WTC11 (cell line): ENCODE measurements at regions not wholly inside any gene's neighbourhood (a gene's known extent, or its start where the extent isn't known, plus 50 kb on each side); places are given as distances from the start of the nearest gene placed in this dataset.

Experiments used
- ATAC-seq: fragments of 200-7000 bp; cut with Tn5 transposase; 2 replicates; pipeline ENCODE4 v1.10.0; 2021; ENCODE audit warnings: mild to moderate bottlenecking, moderate library complexity
- CTCF ChIA-PET: fragments of 300-600 bp; sonication (Branson Sonifier 250); formaldehyde crosslinking; loops from one replicate; lab custom pipeline; 2021; ENCODE audit warnings: antibody characterized with exemption; lab: Charles Lee
- POLR2A ChIA-PET: fragments of 350-600 bp; sonication (Branson Sonifier 250); formaldehyde crosslinking; loops from one replicate; lab custom pipeline; 2021; ENCODE audit warnings: antibody characterized with exemption; lab: Charles Lee
- DNase-seq: peaks from one replicate; pipeline ENCODE4 v3.0.0; 2021; ENCODE audit warnings: low spot score
- H3K27ac Mint-ChIP-seq: 2 replicates; pipeline ENCODE4 v1.8.0; 2021; ENCODE audit warnings: mixed read lengths
- H3K27me3 Mint-ChIP-seq: 2 replicates; pipeline ENCODE4 v1.8.0; 2021; ENCODE audit warnings: low read depth, mild to moderate bottlenecking, moderate library complexity, mixed read lengths
- H3K36me3 Mint-ChIP-seq: 2 replicates; pipeline ENCODE4 v1.8.0; 2021; ENCODE audit warnings: mixed read lengths
- H3K4me1 Mint-ChIP-seq: 2 replicates; pipeline ENCODE4 v1.8.0; 2022; ENCODE audit warnings: mixed read lengths
- H3K4me3 Mint-ChIP-seq: 2 replicates; pipeline ENCODE4 v1.8.0; 2021; ENCODE audit warnings: mild to moderate bottlenecking, moderate library complexity, mixed read lengths
- H3K9me3 Mint-ChIP-seq: 2 replicates; pipeline ENCODE4 v1.8.0; 2021; ENCODE audit warnings: mixed read lengths
- AR ChIP-seq: fragments of 250-450 bp; sonication (Bioruptor Pico); IDR thresholded peaks from 2 replicates; pipeline ENCODE4 v1.9.0; 2021; ENCODE audit warnings: mild to moderate bottlenecking
- ATF3 ChIP-seq: sonication (generic); formaldehyde crosslinking; conservative IDR thresholded peaks from 2 replicates; pipeline ENCODE4 v1.8.1; 2022; ENCODE audit warnings: mild to moderate bottlenecking, missing genetic modification reagents
- E2F5 ChIP-seq: sonication (generic); formaldehyde crosslinking; IDR thresholded peaks from 2 replicates; pipeline ENCODE4 v1.8.1; 2022; ENCODE audit warnings: mild to moderate bottlenecking, moderate library complexity, missing genetic modification reagents
- EMX1 ChIP-seq: fragments of 250-450 bp; sonication (Bioruptor Pico); IDR thresholded peaks from 2 replicates; pipeline ENCODE4 v1.8.0; 2021; ENCODE audit warnings: mild to moderate bottlenecking
- HMGA2 ChIP-seq: fragments of 250-450 bp; sonication (Bioruptor Pico); IDR thresholded peaks from 2 replicates; pipeline ENCODE4 v1.4.0; 2021; ENCODE audit warnings: mild to moderate bottlenecking, moderate library complexity
- MYBL2 ChIP-seq: sonication (generic); formaldehyde crosslinking; IDR thresholded peaks from 2 replicates; pipeline ENCODE4 v1.8.1; 2023; ENCODE audit warnings: mild to moderate bottlenecking, moderate library complexity, missing genetic modification reagents
- NFYB ChIP-seq: sonication (generic); formaldehyde crosslinking; conservative IDR thresholded peaks from 2 replicates; pipeline ENCODE4 v1.8.0; 2022; ENCODE audit warnings: low read depth, missing genetic modification reagents
- PRDM15 ChIP-seq: sonication (generic); formaldehyde crosslinking; IDR thresholded peaks from 2 replicates; pipeline ENCODE4 v1.8.0; 2022; ENCODE audit warnings: missing genetic modification reagents
- SMAD3 ChIP-seq: sonication (generic); formaldehyde crosslinking; IDR thresholded peaks from 2 replicates; pipeline ENCODE4 v1.8.0; 2022; ENCODE audit warnings: missing genetic modification reagents, mild to moderate bottlenecking, borderline replicate concordance
- SMAD4 ChIP-seq: sonication (generic); formaldehyde crosslinking; IDR thresholded peaks from 2 replicates; pipeline ENCODE4 v1.8.0; 2022; ENCODE audit warnings: mild to moderate bottlenecking, missing genetic modification reagents
- TEAD4 ChIP-seq: sonication (generic); formaldehyde crosslinking; IDR thresholded peaks from 2 replicates; pipeline ENCODE4 v1.8.0; 2022; ENCODE audit warnings: mild to moderate bottlenecking, missing genetic modification reagents
- ZNF232 ChIP-seq: sonication (generic); formaldehyde crosslinking; IDR thresholded peaks from 2 replicates; pipeline ENCODE4 v1.8.0; 2022; ENCODE audit warnings: mild to moderate bottlenecking, missing genetic modification reagents
- ZNF281 ChIP-seq: sonication (generic); formaldehyde crosslinking; IDR thresholded peaks from 2 replicates; pipeline ENCODE4 v1.8.0; 2023; ENCODE audit warnings: mild to moderate bottlenecking, missing genetic modification reagents
- ZNF425 ChIP-seq: fragments of 250-450 bp; sonication (Bioruptor Pico); conservative IDR thresholded peaks from 2 replicates; pipeline ENCODE4 v1.9.0; 2021; ENCODE audit warnings: mild to moderate bottlenecking
- ZNF512 ChIP-seq: sonication (generic); formaldehyde crosslinking; IDR thresholded peaks from 2 replicates; pipeline ENCODE4 v1.8.1; 2022; ENCODE audit warnings: missing genetic modification reagents, borderline replicate concordance
- ZSCAN18 ChIP-seq: fragments of 250-450 bp; sonication (Bioruptor Pico); IDR thresholded peaks from 2 replicates; pipeline ENCODE4 v2.1.2; 2022; ENCODE audit warnings: mild to moderate bottlenecking, moderate library complexity

GRCh38 chr1:187514110-187514509 lies 685.4 kb downstream of the PLA2G4A start:
- no peak for DNase-seq
- H3K4me1 Mint-ChIP-seq: peaks cover 13% of the 10 kb centered on the region
- no peaks in the 10 kb centered on the region for H3K27me3 Mint-ChIP-seq
- H3K9me3 Mint-ChIP-seq: peaks cover 11% of the 10 kb centered on the region
- POLR2A ChIA-PET: no interaction called here
- CTCF ChIA-PET: no interaction called here
- H3K4me3 Mint-ChIP-seq: no peak overlapping the region
- no peaks in the 10 kb centered on the region for H3K36me3 Mint-ChIP-seq
- ATAC-seq: no peak
- TF ChIP-seq PRDM15 (no peak), EMX1 (no peak), ZSCAN18 (CRISPR knock-in tag) (no peak), ATF3 (CRISPR knock-in tag) (no peak), ZNF512 (CRISPR knock-in tag) (no peak), AR (CRISPR knock-in tag) (no peak), SMAD4 (CRISPR knock-in tag) (no peak), MYBL2 (no peak), E2F5 (CRISPR knock-in tag) (no peak)
- TF ChIP-seq, all 79 proteins: peak for 0
- no peak overlapping the region for H3K27ac Mint-ChIP-seq

- POLR2A ChIA-PET: no interaction called here
- DNase-seq (no peak), ATAC-seq (no peak)
- Mint-ChIP-seq H3K4me1 (peaks cover 13% of the 10 kb centered on the region), H3K4me3 (no peak overlapping the region), H3K27me3 (no peaks in the 10 kb centered on the region), H3K27ac (no peak overlapping the region), H3K9me3 (peaks cover 11% of the 10 kb centered on the region), H3K36me3 (no peaks in the 10 kb centered on the region)
- CTCF ChIA-PET: no interaction called here
- TF ChIP-seq ZNF281 (CRISPR knock-in tag) (no peak), SMAD3 (CRISPR knock-in tag) (no peak), NFYB (CRISPR knock-in tag) (no peak), EMX1 (no peak), ZNF232 (CRISPR knock-in tag) (no peak), ZSCAN18 (CRISPR knock-in tag) (no peak), HMGA2 (CRISPR knock-in tag) (no peak), ZNF425 (no peak), TEAD4 (CRISPR knock-in tag) (no peak)
These were observed 688.1 kb downstream of the PLA2G4A start for GRCh38 chr1:187516874-187517273.
